Transverse colon (tissue), 4 donors: ENCODE measurements at regions not wholly inside any gene's neighbourhood (a gene's known extent, or its start where the extent isn't known, plus 50 kb on each side); places are given as distances from the start of the nearest gene placed in this dataset.

ENCODE experiments used
- DNase-seq: peaks from one replicate; pipeline ENCODE4 v3.0.0-alpha.2; 2019
- H3K27ac ChIP-seq, 4 donors: fragments of 200-600 bp; sonication (generic); 2 replicates each; pipeline ENCODE4 v1.5.1; 2016 to 2018; ENCODE audit warnings: inconsistent platforms in 4 of 4
- H3K27me3 ChIP-seq: fragments of 200-600 bp; sonication (generic); 2 replicates; pipeline ENCODE4 v1.5.1; 2017; ENCODE audit warnings: inconsistent platforms
- H3K36me3 ChIP-seq, 4 donors: fragments of 200-600 bp; sonication (generic); 2 replicates each; pipeline ENCODE4 v1.5.1; 2017 to 2019; ENCODE audit warnings: inconsistent platforms in 4 of 4
- H3K4me1 ChIP-seq, 4 donors: fragments of 200-600 bp; sonication (generic); 2 replicates each; pipeline ENCODE4 v1.5.1; 2017 to 2020; ENCODE audit warnings: inconsistent platforms in 4 of 4
- H3K4me3 ChIP-seq, 4 donors: fragments of 200-600 bp; sonication (generic); 1 replicate in 1 of 4; 2 replicates in 3 of 4; pipeline versions ENCODE4 v1.5.1 to v1.6.1; 2017 to 2019; ENCODE audit warnings: inconsistent platforms in 4 of 4
- H3K9me3 ChIP-seq, 2 donors: fragments of 200-600 bp; sonication (generic); 2 replicates each; pipeline ENCODE4 v1.5.1; 2017 to 2019; ENCODE audit warnings: inconsistent platforms in 2 of 2
- CTCF ChIP-seq, 5 experiments: fragments of 200-600 bp in 3 of 5; fragments of 450-650 bp in 2 of 5; sonication (generic) in 3 of 5; IDR thresholded peaks; 1 replicate in 2 of 5; 2 replicates in 3 of 5; pipeline ENCODE4 v1.5.1; 2016 to 2017; ENCODE audit warnings: antibody characterized with exemption in 5 of 5, inconsistent platforms in 3 of 5, mild to moderate bottlenecking in 2 of 5, moderate library complexity in 1 of 5
- EP300 ChIP-seq: sonication (generic); formaldehyde crosslinking; IDR thresholded peaks from one replicate; pipeline ENCODE4 v1.6.1; 2017; ENCODE audit warnings: antibody characterized with exemption, low read depth
- POLR2A ChIP-seq: fragments of 450-650 bp; IDR thresholded peaks from one replicate; pipeline ENCODE4 v1.6.1; 2016; ENCODE audit warnings: antibody characterized with exemption, mild to moderate bottlenecking, moderate library complexity
- POLR2AphosphoS5 ChIP-seq, 3 donors: sonication (generic); formaldehyde crosslinking; IDR thresholded peaks; one replicate each; pipeline ENCODE4 v1.6.1; 2016; ENCODE audit warnings: antibody characterized with exemption in 3 of 3
- whole genome bisulfite sequencing, 2 donors: methylation state at CpG; one replicate each; pipeline ENCODE4 v1.1.5; 2018; ENCODE audit warnings: low coverage in 1 of 2; 5-methylcytosine and 5-hydroxymethylcytosine counted together
- in situ Hi-C, 4 donors: fragments of 200-750 bp; cut with MboI; loops; one replicate each; pipeline versions ENCODE4 v1.15.0 to v1.15.1; 2017; ENCODE audit warnings: low sequenced_read_pairs in 3 of 4, low pct_ligation_motif_present in 1 of 4, low pct_unique_long_range_greater_than_20kb in 1 of 4
- intact Hi-C: fragments of 100-400 bp; cut with DNase I; formaldehyde crosslinking; loops from one replicate; pipeline ENCODE4 v1.15.1; 2023; ENCODE audit warnings: low total_unique reads

DNA sequence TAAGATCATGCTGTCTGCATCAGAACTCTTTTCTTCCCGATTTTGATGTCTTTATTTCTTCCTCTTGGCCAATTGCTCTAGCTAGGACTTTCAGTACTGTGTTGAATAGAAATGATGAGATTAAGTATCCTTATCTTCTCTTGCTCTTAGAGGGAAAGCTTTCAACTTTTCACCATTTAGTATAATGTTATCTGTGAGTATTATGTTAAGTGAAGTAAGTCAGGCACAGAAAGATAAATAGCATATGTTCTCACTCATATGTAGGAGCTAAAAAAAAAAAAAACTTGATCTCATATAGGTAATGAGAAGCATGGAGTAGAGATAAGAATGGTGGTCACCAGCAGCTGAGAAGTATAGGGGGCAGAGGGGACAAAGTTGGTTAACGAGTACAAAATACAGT lies 1089.5 kb downstream of the TDRD15 start:
- no peaks in the 10 kb centered on the region for H3K9me3 ChIP-seq
- intact Hi-C loops, result no loop called here
- WGBS, 2 donors, result 71 to 76% methylated on average over 2 of the region's 2 CpGs

DNA sequence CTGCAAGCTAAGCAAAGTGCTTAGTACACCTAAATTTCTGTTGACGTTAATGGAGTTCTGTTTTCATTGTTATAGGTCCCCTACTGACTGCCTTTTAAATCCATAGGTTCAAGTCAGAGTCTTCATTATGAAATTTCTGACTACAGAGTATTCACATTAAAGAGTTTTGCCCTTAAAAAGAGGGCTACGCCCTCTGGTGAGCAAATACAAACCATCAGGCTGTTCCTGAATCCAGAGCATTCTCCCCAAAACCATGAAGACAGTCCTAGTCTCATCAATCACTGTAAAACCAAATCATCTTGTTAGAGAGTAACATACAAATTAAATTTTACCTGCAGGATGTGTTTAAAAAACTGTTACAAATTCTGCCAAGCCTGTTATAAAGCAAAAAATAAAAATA lies 1091.7 kb downstream of the TDRD15 start:
- H3K27me3 ChIP-seq, result no peaks in the 10 kb centered on the region
- H3K27ac ChIP-seq, result no peak overlapping the region
- H3K9me3 ChIP-seq, result no peaks in the 10 kb centered on the region
- WGBS, 2 donors, result 60 to 76% methylated on average over 1 to 2 of the region's 2 CpGs
- no peaks in the 10 kb centered on the region for H3K36me3 ChIP-seq
- intact Hi-C loops (no loop called here), in situ Hi-C loops (no loop called here)
- no peak for TF ChIP-seq POLR2AphosphoS5 (IDR thresholded peaks at IDR 0.05)
- TF ChIP-seq EP300, result no peak
- TF ChIP-seq CTCF (IDR thresholded peaks at IDR 0.05), result no peak
- no peak for TF ChIP-seq POLR2A
- H3K4me1 ChIP-seq, result no peaks in the 10 kb centered on the region
- no peak for DNase-seq
- H3K4me3 ChIP-seq, result no peak overlapping the region

More for the DNA sequence above, 1089.5 kb downstream of the TDRD15 start:
- Histone ChIP-seq H3K27me3 (no peaks in the 10 kb centered on the region), H3K36me3 (no peaks in the 10 kb centered on the region), H3K4me1 (no peaks in the 10 kb centered on the region), H3K27ac (no peak overlapping the region), H3K4me3 (no peak overlapping the region)
- no peak for TF ChIP-seq POLR2AphosphoS5 (IDR thresholded peaks at IDR 0.05)
- DNase-seq, result no peak
- in situ Hi-C loops, result no loop called here

- intact Hi-C loops, result no loop called here
- in situ Hi-C loops, result no loop called here
These were observed 1094.1 kb downstream of the TDRD15 start for GRCh38 chr2:22217881-22218280.

GRCh38 chr2:22221006-22221405 lies 1097.2 kb downstream of the TDRD15 start:
- intact Hi-C loops, result no loop called here
- TF ChIP-seq CTCF (IDR thresholded peaks at IDR 0.05) (no peak), POLR2AphosphoS5 (IDR thresholded peaks at IDR 0.05) (no peak), POLR2A (no peak), EP300 (no peak)
- DNase-seq, result no peak
- 0 to 50% methylated on average over 1 of the region's 1 CpG for WGBS, 2 donors
- H3K4me3 ChIP-seq, result no peak overlapping the region
- no peaks in the 10 kb centered on the region for H3K27me3 ChIP-seq
- H3K36me3 ChIP-seq, result no peaks in the 10 kb centered on the region
- in situ Hi-C loops, result no loop called here
- H3K4me1 ChIP-seq, result no peaks in the 10 kb centered on the region
- no peaks in the 10 kb centered on the region for H3K9me3 ChIP-seq
- H3K27ac ChIP-seq, result no peak overlapping the region

More at GRCh38 chr2:22217881-22218280, 1094.1 kb downstream of the TDRD15 start:
- H3K27ac ChIP-seq, result no peak overlapping the region
- no peaks in the 10 kb centered on the region for H3K36me3 ChIP-seq
- DNase-seq, result no peak
- H3K9me3 ChIP-seq, result no peaks in the 10 kb centered on the region
- WGBS, 2 donors, result 67 to 72% methylated on average over 1 of the region's 1 CpG
- H3K27me3 ChIP-seq, result no peaks in the 10 kb centered on the region
- TF ChIP-seq POLR2A, result no peak
- TF ChIP-seq CTCF (IDR thresholded peaks at IDR 0.05), result no peak
- TF ChIP-seq POLR2AphosphoS5 (IDR thresholded peaks at IDR 0.05), result no peak
- no peak for TF ChIP-seq EP300
- no peak overlapping the region for H3K4me3 ChIP-seq
- H3K4me1 ChIP-seq, result no peaks in the 10 kb centered on the region

DNA sequence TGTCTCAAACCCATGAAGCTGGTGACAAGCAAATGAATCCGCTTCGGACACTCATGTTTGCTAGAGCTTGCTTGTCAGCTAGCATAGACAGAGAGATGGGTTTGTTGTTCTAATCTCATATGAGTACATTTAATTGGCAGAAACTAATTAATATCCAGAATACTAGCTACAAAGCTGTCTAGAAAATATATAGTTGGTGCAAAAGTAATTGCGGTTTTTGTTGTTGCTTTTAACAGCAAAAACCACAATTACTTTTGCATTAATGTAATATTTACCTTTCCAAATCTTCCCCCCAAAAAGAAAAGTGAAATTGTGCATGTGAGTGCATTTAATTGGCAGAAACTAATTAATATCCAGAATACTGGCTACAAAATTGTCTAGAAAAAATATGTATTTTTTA lies 1115.2 kb downstream of the TDRD15 start:
- no peak for DNase-seq
- TF ChIP-seq CTCF (IDR thresholded peaks at IDR 0.05), result no peak
- no peak for TF ChIP-seq EP300
- TF ChIP-seq POLR2AphosphoS5 (IDR thresholded peaks at IDR 0.05), result no peak
- TF ChIP-seq POLR2A, result no peak
- Histone ChIP-seq H3K27ac (no peak overlapping the region), H3K9me3 (no peaks in the 10 kb centered on the region), H3K4me3 (no peak overlapping the region), H3K4me1 (no peaks in the 10 kb centered on the region), H3K27me3 (no peaks in the 10 kb centered on the region), H3K36me3 (no peaks in the 10 kb centered on the region)
- intact Hi-C loops (no loop called here), in situ Hi-C loops (no loop called here)
- WGBS, 2 donors, result 90 to 91% methylated on average over 3 of the region's 3 CpGs
